GM21360 (cell line): ENCODE measurements at regions not wholly inside any gene's neighbourhood (a gene's known extent, or its start where the extent isn't known, plus 50 kb on each side); places are given as distances from the start of the nearest gene placed in this dataset.
"Not testable (repeated sequence)": the region's sequence is repeated elsewhere in the genome, so short reads cannot be mapped to it uniquely, and the experiment has no call there.

Experiments
- ATAC-seq: cut with Tn5 transposase; IDR thresholded peaks from one replicate; pipeline ENCODE4 v1.9.1; 2021; ENCODE audit warnings: mild to moderate bottlenecking, moderate library complexity; ENCODE audit not compliant: unreplicated experiment

- no peak for ATAC-seq
Observed at GRCh38 chr2:51344886-51345285, 313.0 kb upstream of the NRXN1 start.

GRCh38 chr2:51335087-51336058, 303.4 kb upstream of the NRXN1 start:
- ATAC-seq, result no peak

DNA sequence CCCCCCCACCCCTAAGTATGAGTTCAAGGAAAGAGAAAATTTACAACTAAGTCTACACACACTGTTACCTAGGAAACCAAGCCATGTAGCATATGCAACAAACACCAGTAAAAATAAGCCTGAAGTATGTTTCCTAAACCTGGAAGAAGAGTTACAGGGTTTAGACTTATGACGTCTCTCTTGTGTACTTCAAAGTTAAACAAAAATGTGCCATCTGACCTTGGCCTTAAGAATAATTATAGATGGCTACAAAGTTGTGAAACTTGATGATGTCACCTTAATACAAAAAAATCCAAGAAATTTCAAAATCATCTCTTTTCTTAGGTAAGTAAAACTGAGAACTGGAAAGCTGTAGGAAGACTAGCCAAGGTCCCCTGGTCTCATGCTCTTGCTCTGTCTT, 297.6 kb upstream of the NRXN1 start:
- no peak for ATAC-seq

GRCh38 chr2:51324051-51324450, 292.1 kb upstream of the NRXN1 start:
- ATAC-seq, result no peak

- ATAC-seq, result no peak
Observed at GRCh38 chr2:51322613-51323012, 290.7 kb upstream of the NRXN1 start.

DNA sequence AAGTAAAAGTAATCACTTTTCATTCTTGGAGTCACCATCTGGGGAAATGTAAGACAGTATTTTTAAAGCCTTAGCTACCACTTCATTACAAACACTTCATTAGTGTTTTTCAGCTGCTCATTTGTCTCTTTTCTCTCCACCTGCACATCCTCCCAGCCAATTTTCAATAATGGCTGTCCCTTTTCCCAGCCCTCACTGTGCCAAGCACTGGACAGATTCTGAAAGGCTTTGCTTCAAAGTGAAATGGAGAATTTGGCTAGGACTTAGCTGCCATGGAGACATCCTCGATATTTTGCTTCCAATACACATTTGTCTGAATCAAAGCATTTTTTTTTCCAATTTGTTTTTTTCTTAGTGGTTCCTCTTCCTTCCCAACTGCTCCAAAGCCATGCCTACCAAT, 272.4 kb upstream of the NRXN1 start:
- no peak for ATAC-seq

GRCh38 chr2:51301381-51301780, 269.4 kb upstream of the NRXN1 start:
- ATAC-seq, result no peak

DNA sequence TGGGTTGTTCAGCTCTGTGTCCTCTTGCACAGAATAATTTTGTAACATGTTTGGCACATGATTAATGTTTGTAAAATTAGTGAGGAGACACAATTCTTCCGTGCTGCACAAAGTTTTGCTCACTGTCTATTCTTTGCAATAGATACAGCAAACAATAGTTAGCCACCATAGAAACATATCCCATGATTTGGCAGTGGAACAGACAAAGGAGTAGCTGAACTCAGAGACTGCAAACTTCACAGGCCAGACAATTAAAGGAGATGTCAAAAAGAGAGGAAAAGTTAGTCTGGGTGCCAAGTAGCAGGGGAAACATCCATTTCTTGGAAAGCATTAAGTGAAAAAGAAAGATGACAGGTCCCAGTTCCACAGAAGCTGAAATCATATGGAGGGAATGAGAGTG, 267.4 kb upstream of the NRXN1 start:
- no peak for ATAC-seq

DNA sequence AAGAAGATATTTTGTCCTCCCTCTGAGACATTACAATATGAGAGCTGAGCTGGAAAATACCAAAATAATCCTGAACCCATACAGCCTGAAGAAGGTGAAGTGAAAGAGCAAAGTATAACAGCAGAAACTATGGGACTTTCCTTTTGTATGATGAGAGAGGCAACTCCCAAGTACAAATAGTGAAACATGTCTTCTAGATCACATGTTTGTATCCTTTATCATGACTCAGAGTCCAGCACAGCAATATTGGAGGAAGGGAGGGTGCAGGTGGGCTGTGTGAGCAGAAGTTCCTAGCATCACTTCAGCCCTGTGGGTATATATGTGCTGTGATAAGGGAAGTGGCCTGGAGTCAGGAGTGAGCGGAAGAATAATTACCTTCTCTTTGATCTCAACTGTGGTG, 265.6 kb upstream of the NRXN1 start:
- ATAC-seq, result no peak

DNA sequence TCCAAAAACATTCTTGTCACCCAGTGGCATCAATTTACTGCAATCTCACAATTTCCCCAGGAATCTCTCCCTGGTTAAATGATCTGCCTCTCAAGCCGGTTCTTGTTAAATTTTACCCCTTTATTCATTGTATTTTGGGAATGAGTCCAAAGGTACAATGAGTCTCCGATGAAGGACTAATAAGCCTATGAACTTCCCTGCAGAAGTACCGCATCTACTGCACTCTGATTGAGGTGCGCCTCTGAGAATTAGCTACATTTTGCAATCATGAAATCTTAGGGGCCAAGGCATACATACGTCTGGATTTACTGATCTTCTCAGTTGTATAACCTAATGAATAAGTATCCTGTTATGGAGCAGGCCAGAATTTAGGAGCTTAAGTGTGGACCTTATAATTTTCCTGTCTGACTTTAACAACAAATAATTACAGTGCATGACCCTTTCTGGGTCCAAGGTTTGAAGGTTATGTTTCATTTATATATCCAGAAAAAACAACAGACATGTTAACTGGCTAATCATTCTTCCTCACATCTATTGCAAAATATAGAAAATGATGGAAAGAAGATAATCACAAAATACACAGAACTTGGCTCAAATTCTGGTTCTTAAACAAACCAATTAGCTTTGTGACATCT, 261.8 kb upstream of the NRXN1 start:
- ATAC-seq, result no peak

DNA sequence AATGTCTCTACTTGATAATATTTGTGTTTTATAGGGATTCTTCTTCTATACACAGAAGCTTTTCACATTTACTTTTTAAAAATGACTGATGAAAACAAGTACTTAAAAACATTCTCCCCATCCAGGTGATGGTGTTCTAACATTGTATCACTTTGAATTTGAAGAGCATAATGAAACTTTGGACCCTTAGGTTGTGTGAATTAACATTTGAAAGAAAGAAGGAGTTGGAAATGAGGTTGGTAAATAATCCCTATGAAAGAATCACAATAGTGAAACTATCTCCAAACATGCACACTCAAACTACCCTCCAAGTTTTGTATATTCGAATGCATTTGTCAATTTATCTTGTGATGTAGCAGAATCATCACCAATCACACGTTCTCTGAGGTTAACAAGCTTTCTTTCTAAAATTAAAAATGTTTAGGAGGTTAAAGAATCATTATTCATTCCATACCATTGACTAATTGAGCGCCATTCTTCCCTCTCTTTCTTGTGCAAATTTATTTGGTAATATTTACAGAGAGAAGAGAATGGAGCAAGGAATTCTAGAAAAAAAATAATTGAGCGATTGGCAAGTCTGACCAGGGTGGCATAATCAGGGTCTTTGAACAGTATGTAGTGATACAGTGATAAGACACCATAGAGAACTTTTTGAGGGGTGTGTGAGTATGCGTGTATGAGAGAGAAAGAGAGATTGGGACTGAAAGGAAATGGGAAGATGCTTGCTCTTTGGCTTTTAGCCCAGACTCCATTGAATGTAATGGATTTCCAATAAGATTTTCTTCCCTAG, 260.0 kb upstream of the NRXN1 start:
- ATAC-seq, result no peak

GRCh38 chr2:51290725-51291124, 258.8 kb upstream of the NRXN1 start:
- ATAC-seq, result no peak

- ATAC-seq, result no peak
Observed at GRCh38 chr2:51289045-51289444, 257.1 kb upstream of the NRXN1 start.

DNA sequence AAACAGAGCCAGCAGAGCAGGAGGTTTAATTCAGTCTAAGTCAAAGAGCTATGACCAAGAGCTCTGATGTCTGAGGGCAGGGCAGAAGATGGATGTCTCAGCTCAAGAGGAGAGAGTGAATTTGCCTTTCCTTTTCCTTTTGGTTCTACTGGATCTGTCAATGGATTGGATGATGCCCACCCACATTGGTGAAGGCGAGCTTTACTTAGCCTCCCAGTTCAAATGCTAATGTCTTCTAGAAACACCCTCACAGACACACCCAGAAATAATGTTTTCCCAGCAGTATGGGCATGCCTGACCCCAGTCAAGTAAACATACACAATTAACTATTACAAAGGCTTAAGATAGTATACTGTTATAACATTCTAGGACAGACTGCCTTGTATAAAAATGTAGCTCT, 236.3 kb upstream of the NRXN1 start:
- no peak for ATAC-seq

GRCh38 chr2:51265539-51265938, 233.6 kb upstream of the NRXN1 start:
- ATAC-seq, result no peak

- no peak for ATAC-seq
Observed at GRCh38 chr2:51263951-51264350, 232.0 kb upstream of the NRXN1 start.

- not testable (repeated sequence) for ATAC-seq
Observed at GRCh38 chr2:51263101-51263500, 231.2 kb upstream of the NRXN1 start.

DNA sequence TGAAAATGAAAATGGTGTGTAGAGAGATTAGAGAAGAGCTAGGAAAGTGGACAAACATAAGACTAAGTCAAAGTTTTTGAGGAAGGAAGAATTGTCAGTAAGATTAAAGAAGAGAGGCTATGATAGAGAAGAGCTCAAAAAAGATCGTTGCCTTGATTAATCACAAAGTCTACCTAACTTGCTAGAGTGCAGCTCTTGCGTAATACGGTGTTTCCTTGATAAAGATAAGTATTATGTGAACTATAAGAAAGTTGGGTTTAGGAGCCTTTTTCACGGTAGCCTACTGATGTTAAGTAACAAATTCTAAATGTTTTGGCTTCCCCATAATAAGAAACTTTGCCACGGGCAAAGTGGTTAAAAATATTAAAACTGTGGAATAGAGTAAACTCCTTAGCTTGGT, 226.4 kb upstream of the NRXN1 start:
- ATAC-seq, result no peak

- ATAC-seq, result no peak
Observed at GRCh38 chr2:51256736-51257135, 224.8 kb upstream of the NRXN1 start.

GRCh38 chr2:51251356-51251755, 219.4 kb upstream of the NRXN1 start:
- ATAC-seq, result no peak

- ATAC-seq, result no peak
Observed at GRCh38 chr2:51247252-51247805, 215.4 kb upstream of the NRXN1 start.
